HG03460 (cell line): ENCODE measurements at regions not wholly inside any gene's neighbourhood (a gene's known extent, or its start where the extent isn't known, plus 50 kb on each side); places are given as distances from the start of the nearest gene placed in this dataset.

Experiments used
- ATAC-seq: cut with Tn5 transposase; IDR thresholded peaks from one replicate; pipeline ENCODE4 v1.9.1; 2021; ENCODE audit not compliant: unreplicated experiment

- no peak for ATAC-seq
Measured at GRCh38 chr7:130990178-130990832, 256.3 kb upstream of the KLF14 start.

GRCh38 chr7:130993671-130994365 is 259.8 kb upstream of the KLF14 start:
- ATAC-seq = peak; percentile 70

DNA sequence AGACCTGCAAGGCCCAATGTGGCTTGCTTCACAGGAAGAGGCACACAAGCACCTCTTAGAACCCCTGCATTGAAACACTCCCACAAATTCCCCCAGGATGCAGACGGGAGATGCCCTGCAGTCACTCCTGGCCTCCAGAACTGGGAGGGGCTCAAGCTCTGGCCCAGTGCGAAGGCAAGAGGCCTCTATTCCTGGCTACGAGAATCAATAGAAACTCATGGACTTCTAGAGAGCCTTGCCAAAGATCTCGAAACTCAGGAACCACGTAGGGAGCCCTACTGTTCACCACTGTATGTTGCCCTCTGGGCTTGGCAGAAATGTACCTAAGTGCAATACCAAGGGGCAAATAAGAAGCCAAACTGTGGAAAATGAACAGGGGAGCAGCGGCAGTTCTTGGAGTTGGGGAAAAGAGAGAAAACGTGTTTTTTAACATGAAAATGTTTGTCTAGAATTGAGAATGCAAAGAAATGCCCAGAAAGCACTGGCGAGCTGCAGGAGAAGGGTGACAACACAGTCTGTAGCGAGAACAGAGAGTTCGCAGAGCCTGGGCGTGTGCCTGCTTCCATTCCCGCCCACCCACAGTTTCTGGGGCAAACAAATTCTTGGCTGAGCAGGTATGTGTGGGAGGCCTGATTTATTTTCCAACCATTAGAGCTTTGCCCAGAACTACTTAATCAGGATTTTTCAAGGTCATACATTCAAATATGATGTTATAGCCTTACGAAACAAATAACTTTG is 260.5 kb upstream of the KLF14 start:
- peak; percentile 10 for ATAC-seq

DNA sequence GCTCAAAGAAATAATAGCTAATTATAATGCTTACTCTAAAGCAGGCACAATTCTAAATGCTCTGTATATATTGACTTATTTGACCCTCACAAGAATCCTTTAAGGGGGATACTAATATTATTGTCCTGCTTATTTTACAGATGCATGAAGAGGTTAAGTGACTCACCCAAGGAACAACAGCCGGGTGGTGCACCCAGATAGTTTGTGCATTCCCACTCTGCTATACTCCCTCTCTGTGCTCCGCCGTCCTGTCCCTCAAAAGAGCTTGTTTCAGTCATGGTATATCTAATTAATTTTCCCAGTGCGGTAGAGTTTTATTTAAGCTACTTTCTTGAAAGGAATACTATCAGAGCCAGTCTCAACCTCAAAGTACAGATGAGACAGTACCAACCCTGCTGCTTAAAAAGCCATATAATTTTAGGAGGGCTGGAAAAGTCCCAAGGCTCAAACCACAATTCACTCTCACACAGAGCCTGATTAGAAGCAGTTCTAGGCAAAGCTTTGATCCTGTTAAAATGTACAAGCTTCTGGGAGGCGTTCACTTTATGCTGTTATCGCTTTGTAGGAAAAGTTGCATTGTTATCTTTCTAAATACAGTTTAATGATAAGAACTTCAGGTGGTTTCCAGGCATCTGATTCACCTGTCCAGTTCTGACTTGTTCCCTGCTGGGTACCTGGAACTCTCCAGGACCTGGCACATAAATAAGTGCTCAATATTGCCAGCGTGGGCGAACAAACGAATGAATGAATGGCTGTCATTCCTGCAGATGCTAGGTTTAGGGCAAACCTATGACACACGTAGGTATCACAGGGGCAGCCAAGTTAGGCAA is 261.5 kb upstream of the KLF14 start:
- no peak for ATAC-seq

DNA sequence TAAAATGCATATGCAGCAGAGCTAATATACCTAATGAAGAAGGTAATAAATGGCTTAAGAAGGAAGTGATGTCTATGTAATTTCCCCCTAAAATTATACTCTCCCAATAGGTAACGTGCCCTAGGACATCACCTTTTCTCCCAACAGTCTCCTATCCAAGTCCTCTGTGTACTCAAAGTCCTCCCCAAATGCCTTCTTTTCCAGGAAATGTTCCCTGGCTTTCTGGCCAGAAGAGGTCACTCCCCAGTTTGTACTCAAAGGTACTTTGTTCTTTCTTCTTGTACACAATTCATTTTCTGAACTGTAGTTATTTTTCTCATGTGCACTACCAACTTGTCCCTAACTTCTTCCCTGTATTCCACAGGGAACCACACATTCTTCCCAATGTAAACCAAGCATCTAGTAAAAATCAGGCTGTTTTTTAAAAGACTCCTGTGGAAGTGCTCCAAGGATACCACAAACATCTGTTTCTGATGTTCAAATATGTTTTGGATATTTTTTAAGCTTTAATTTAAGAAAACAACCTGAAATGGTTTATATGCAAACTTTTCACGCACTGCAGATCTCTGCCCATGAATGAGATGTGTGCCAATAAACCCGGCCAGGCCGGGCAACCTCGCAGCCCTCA is 262.3 kb upstream of the KLF14 start:
- ATAC-seq = no peak

GRCh38 chr7:130996833-130997231 is 262.8 kb upstream of the KLF14 start:
- no peak for ATAC-seq

DNA sequence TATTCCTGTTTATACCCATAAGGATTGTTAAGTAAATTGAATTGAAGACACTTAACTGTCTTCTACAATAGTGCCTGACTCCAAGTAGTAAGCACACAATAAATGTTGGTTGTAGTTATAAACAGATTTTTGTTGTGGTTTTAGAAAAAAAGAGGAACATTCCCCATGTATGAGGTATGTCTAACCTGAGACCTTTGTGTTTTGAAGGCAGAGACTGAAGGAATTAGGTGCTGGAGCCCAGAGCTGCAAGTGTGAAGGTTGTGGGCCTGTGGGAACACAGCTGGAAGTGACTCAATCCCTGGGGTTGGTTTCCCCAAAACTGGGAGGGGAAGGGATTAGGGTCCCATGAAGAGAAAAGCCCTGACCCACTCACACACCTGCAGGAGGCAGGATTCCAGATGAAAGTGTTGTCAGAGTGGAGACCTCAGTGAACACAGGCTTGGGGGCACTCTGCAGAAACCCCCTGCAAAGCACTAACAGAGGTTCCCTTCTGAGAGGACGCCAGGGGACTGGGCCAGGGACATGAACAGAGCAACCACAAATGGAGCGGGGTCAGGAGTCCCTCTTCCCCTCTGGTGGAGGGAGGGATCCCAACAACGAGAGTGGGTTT is 265.1 kb upstream of the KLF14 start:
- ATAC-seq = no peak

DNA sequence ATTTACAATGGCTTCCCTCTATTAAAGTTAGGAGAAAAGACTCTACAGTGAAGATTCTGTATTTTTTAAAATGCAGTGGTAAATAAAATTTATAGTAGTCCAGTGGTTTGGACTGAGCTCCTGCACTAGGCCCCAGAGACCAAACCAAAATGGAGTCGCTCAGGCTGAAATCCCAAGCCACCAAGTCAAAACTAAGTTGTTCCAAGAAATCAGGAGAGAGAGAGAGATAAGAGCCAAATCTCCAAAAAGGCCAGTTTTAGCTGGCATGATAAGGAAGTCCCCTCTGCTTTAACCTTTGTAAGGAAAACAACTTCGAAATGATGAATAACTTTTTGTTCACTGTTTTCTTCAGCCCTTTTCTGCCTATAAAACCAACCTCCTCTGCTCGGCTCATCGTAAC is 265.9 kb upstream of the KLF14 start:
- no peak for ATAC-seq

DNA sequence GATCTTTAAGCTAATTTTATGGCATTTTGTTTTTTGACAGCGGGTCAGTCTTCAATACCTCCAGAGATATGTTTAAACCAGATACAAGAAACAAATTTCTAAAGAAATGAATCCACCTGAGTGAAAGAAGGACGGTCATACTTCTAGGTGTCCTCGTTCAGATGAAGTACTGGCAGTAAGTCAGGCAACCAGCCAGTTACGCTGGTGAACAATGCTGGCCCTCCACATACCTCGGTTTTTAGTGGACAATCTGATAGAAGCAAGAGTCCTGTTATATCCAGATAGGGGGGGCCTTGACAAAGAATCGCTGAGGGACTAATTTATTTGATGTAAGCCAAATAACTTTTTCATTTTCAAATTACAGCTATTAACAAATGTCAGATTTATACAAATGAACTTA is 266.4 kb upstream of the KLF14 start:
- ATAC-seq = no peak

- no peak for ATAC-seq
Measured at GRCh38 chr7:131000873-131001272, 266.9 kb upstream of the KLF14 start.

DNA sequence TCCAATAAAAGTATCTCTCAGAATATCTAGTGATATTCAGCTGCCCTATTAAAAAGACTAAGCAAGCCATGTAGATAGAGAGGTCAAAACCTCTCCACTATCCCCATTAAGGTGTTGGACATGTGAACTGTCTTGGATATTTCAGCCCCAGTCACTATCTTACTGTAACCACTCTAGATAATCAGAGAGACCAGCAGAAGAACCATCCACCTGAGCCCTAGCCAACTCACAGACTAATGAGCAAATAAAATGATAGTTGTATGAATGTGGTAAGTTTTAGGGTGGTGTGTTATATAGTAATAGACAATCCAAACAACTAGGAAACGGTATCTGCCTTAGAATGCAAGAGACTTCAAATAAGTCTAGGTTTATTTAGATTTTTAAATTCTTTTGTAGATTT is 268.6 kb upstream of the KLF14 start:
- ATAC-seq = no peak

- ATAC-seq = no peak
Measured at GRCh38 chr7:131003634-131004033, 269.6 kb upstream of the KLF14 start.

- no peak for ATAC-seq
Measured at GRCh38 chr7:131004371-131004770, 270.4 kb upstream of the KLF14 start.

- ATAC-seq = no peak
Measured at GRCh38 chr7:131007439-131008330, 273.7 kb upstream of the KLF14 start.

- no peak for ATAC-seq
Measured at GRCh38 chr7:131008840-131009711, 275.1 kb upstream of the KLF14 start.

- no peak for ATAC-seq
Measured at GRCh38 chr7:131010029-131010716, 276.2 kb upstream of the KLF14 start.

- no peak for ATAC-seq
Measured at GRCh38 chr7:131010717-131011431, 276.9 kb upstream of the KLF14 start.
